ENCODE measurements at regions not wholly inside any gene's neighbourhood (a gene's known extent, or its start where the extent isn't known, plus 50 kb on each side); places are given as distances from the start of the nearest gene placed in this dataset.

- H3K27ac ChIP-seq, result no peak overlapping the region
- H4K20me1 ChIP-seq, result no peaks in the 10 kb centered on the region
- no peak overlapping the region for H3K4me2 ChIP-seq
- H3K9ac ChIP-seq, result no peak overlapping the region
- no peak overlapping the region for H3K4me3 ChIP-seq
- no peaks in the 10 kb centered on the region for H3K4me1 ChIP-seq
- TF ChIP-seq Cebpa-rat (IDR thresholded peaks at IDR 0.05), result no peak
- H3K36me3 ChIP-seq, result no peaks in the 10 kb centered on the region
- H3K27me3 ChIP-seq, result no peaks in the 10 kb centered on the region
- H3K9me3 ChIP-seq, result no peaks in the 10 kb centered on the region
These were observed 558.2 kb upstream of the PIK3C3 start for GRCh38 chr18:41396861-41397260.

GRCh38 chr18:41396211-41396610, 558.8 kb upstream of the PIK3C3 start:
- H3K27ac ChIP-seq, result no peak overlapping the region
- H3K9me3 ChIP-seq, result no peaks in the 10 kb centered on the region
- H4K20me1 ChIP-seq, result no peaks in the 10 kb centered on the region
- TF ChIP-seq Cebpa-rat (IDR thresholded peaks at IDR 0.05), result no peak
- no peak overlapping the region for H3K9ac ChIP-seq
- H3K4me2 ChIP-seq, result no peak overlapping the region
- no peaks in the 10 kb centered on the region for H3K4me1 ChIP-seq
- H3K36me3 ChIP-seq, result no peaks in the 10 kb centered on the region
- no peak overlapping the region for H3K4me3 ChIP-seq
- no peaks in the 10 kb centered on the region for H3K27me3 ChIP-seq

GRCh38 chr18:41395695-41396094, 559.3 kb upstream of the PIK3C3 start:
- Histone ChIP-seq H3K9me3 (no peaks in the 10 kb centered on the region), H3K4me3 (no peak overlapping the region), H3K27me3 (no peaks in the 10 kb centered on the region), H3K9ac (no peak overlapping the region), H3K4me2 (no peak overlapping the region), H4K20me1 (no peaks in the 10 kb centered on the region), H3K4me1 (no peaks in the 10 kb centered on the region), H3K36me3 (no peaks in the 10 kb centered on the region), H3K27ac (no peak overlapping the region)
- TF ChIP-seq Cebpa-rat (IDR thresholded peaks at IDR 0.05), result no peak

GRCh38 chr18:41391616-41392595, 563.1 kb upstream of the PIK3C3 start:
- Histone ChIP-seq H3K4me2 (no peak overlapping the region), H3K27me3 (no peaks in the 10 kb centered on the region), H3K27ac (no peak overlapping the region)

GRCh38 chr18:41390309-41390708, 564.7 kb upstream of the PIK3C3 start:
- Histone ChIP-seq H3K4me1 (no peaks in the 10 kb centered on the region), H3K9ac (no peak overlapping the region), H4K20me1 (no peaks in the 10 kb centered on the region), H3K27me3 (no peaks in the 10 kb centered on the region), H3K4me3 (no peak overlapping the region), H3K9me3 (no peaks in the 10 kb centered on the region), H3K36me3 (no peaks in the 10 kb centered on the region), H3K4me2 (no peak overlapping the region), H3K27ac (no peak overlapping the region)
- no peak for TF ChIP-seq Cebpa-rat (IDR thresholded peaks at IDR 0.05)

More at GRCh38 chr18:41391616-41392595, 563.1 kb upstream of the PIK3C3 start:
- TF ChIP-seq Cebpa-rat (IDR thresholded peaks at IDR 0.05), result no peak
- Histone ChIP-seq H3K9me3 (no peaks in the 10 kb centered on the region), H4K20me1 (no peaks in the 10 kb centered on the region), H3K4me3 (no peak overlapping the region), H3K36me3 (no peaks in the 10 kb centered on the region), H3K4me1 (no peaks in the 10 kb centered on the region), H3K9ac (no peak overlapping the region)

GRCh38 chr18:41378598-41378997, 576.4 kb upstream of the PIK3C3 start:
- no peak overlapping the region for H3K4me3 ChIP-seq
- no peak overlapping the region for H3K4me2 ChIP-seq
- H3K27me3 ChIP-seq, result no peaks in the 10 kb centered on the region
- no peak overlapping the region for H3K9ac ChIP-seq
- no peak overlapping the region for H3K27ac ChIP-seq
- TF ChIP-seq Cebpa-rat (IDR thresholded peaks at IDR 0.05), result no peak
- H3K9me3 ChIP-seq, result no peaks in the 10 kb centered on the region
- H3K4me1 ChIP-seq, result no peaks in the 10 kb centered on the region
- H4K20me1 ChIP-seq, result no peaks in the 10 kb centered on the region
- H3K36me3 ChIP-seq, result no peaks in the 10 kb centered on the region

GRCh38 chr18:41373612-41374011, 581.4 kb upstream of the PIK3C3 start:
- H3K27ac ChIP-seq, result no peak overlapping the region
- H3K36me3 ChIP-seq, result no peaks in the 10 kb centered on the region
- H3K4me3 ChIP-seq, result no peak overlapping the region
- H3K4me1 ChIP-seq, result no peaks in the 10 kb centered on the region
- no peak for TF ChIP-seq Cebpa-rat (IDR thresholded peaks at IDR 0.05)
- no peak overlapping the region for H3K4me2 ChIP-seq
- H3K9me3 ChIP-seq, result no peaks in the 10 kb centered on the region
- no peaks in the 10 kb centered on the region for H4K20me1 ChIP-seq
- H3K9ac ChIP-seq, result no peak overlapping the region
- no peaks in the 10 kb centered on the region for H3K27me3 ChIP-seq

- H3K4me1 ChIP-seq, result no peaks in the 10 kb centered on the region
- no peak overlapping the region for H3K9ac ChIP-seq
- H3K4me3 ChIP-seq, result no peak overlapping the region
- no peaks in the 10 kb centered on the region for H3K36me3 ChIP-seq
- no peaks in the 10 kb centered on the region for H3K27me3 ChIP-seq
- no peaks in the 10 kb centered on the region for H4K20me1 ChIP-seq
- no peak for TF ChIP-seq Cebpa-rat (IDR thresholded peaks at IDR 0.05)
- no peaks in the 10 kb centered on the region for H3K9me3 ChIP-seq
- no peak overlapping the region for H3K4me2 ChIP-seq
- H3K27ac ChIP-seq, result no peak overlapping the region
These were observed 582.9 kb upstream of the PIK3C3 start for GRCh38 chr18:41372046-41372665.

GRCh38 chr18:41371156-41372045, 583.6 kb upstream of the PIK3C3 start:
- Histone ChIP-seq H3K9ac (no peak overlapping the region), H3K4me3 (no peak overlapping the region), H4K20me1 (no peaks in the 10 kb centered on the region)

More at GRCh38 chr18:41371156-41372045, 583.6 kb upstream of the PIK3C3 start:
- Histone ChIP-seq H3K27ac (no peak overlapping the region), H3K4me2 (no peak overlapping the region), H3K9me3 (no peaks in the 10 kb centered on the region), H3K27me3 (no peaks in the 10 kb centered on the region), H3K4me1 (no peaks in the 10 kb centered on the region), H3K36me3 (no peaks in the 10 kb centered on the region)
- TF ChIP-seq Cebpa-rat (IDR thresholded peaks at IDR 0.05), result no peak
